Limb (tissue), 2 donors: ENCODE measurements at regions not wholly inside any gene's neighbourhood (a gene's known extent, or its start where the extent isn't known, plus 50 kb on each side); places are given as distances from the start of the nearest gene placed in this dataset.
"Not testable (repeated sequence)": the region's sequence is repeated elsewhere in the genome, so short reads cannot be mapped to it uniquely, and the experiment has no call there.

Source experiments
- DNase-seq, 2 donors: peaks; one replicate each; pipeline ENCODE4 v3.0.0-alpha.2; 2016; ENCODE audit errors: extremely low spot score in 2 of 2

GRCh38 chr2:236408090-236408489 is 143.9 kb upstream of the ASB18 start:
- no peak for DNase-seq

GRCh38 chr2:236408786-236409185 is 144.6 kb upstream of the ASB18 start:
- no peak for DNase-seq

- no peak for DNase-seq
Measured at GRCh38 chr2:236415684-236416444, 151.7 kb upstream of the ASB18 start.

GRCh38 chr2:236417150-236417549 is 152.5 kb upstream of the ACKR3 start:
- DNase-seq = no peak

- DNase-seq = no peak
Measured at GRCh38 chr2:236430584-236430983, 139.0 kb upstream of the ACKR3 start.

GRCh38 chr2:236434593-236434992 is 135.0 kb upstream of the ACKR3 start:
- no peak for DNase-seq

- DNase-seq = no peak
Measured at GRCh38 chr2:236440110-236440881, 129.3 kb upstream of the ACKR3 start.

- DNase-seq = no peak
Measured at GRCh38 chr2:236444187-236444586, 125.4 kb upstream of the ACKR3 start.

GRCh38 chr2:236445678-236446077 is 123.9 kb upstream of the ACKR3 start:
- no peak for DNase-seq

GRCh38 chr2:236446521-236446920 is 123.1 kb upstream of the ACKR3 start:
- no peak for DNase-seq

GRCh38 chr2:236449167-236449761 is 120.4 kb upstream of the ACKR3 start:
- no peak for DNase-seq

GRCh38 chr2:236452238-236452637 is 117.4 kb upstream of the ACKR3 start:
- DNase-seq = no peak

GRCh38 chr2:236454076-236454475 is 115.5 kb upstream of the ACKR3 start:
- DNase-seq = no peak

- DNase-seq = no peak
Measured at GRCh38 chr2:236459393-236459792, 110.2 kb upstream of the ACKR3 start.

GRCh38 chr2:236464140-236464539 is 105.5 kb upstream of the ACKR3 start:
- DNase-seq = no peak

GRCh38 chr2:236472720-236473495 is 96.7 kb upstream of the ACKR3 start:
- DNase-seq = no peak

- no peak for DNase-seq
Measured at GRCh38 chr2:236473691-236474090, 95.9 kb upstream of the ACKR3 start.

- no peak for DNase-seq
Measured at GRCh38 chr2:236479814-236480213, 89.8 kb upstream of the ACKR3 start.

GRCh38 chr2:236483102-236483501 is 86.5 kb upstream of the ACKR3 start:
- no peak for DNase-seq

GRCh38 chr2:236485519-236485918 is 84.1 kb upstream of the ACKR3 start:
- DNase-seq = no peak

GRCh38 chr2:236489083-236489482 is 80.5 kb upstream of the ACKR3 start:
- DNase-seq = not testable (repeated sequence)
